PC-9 (cell line): ENCODE measurements at regions not wholly inside any gene's neighbourhood (a gene's known extent, or its start where the extent isn't known, plus 50 kb on each side); places are given as distances from the start of the nearest gene placed in this dataset.

Source experiments
- BruUV-seq: library from RNA; stranded (reverse); fragments of 400-500 nt; replicated peaks from 2 replicates; lab custom pipeline; 2021; lab: Mats Ljungman, UMichigan
- CTCF ChIA-PET: fragments of 300-600 bp; sonication (Branson Sonifier 250); formaldehyde crosslinking; loops from one replicate; lab custom pipeline; 2022; ENCODE audit warnings: antibody characterized with exemption; lab: Charles Lee
- POLR2A ChIA-PET: fragments of 300-600 bp; sonication (Branson Sonifier 250); formaldehyde crosslinking; loops from one replicate; lab custom pipeline; 2022; ENCODE audit warnings: antibody characterized with exemption; ENCODE audit not compliant: unreplicated experiment; lab: Charles Lee
- DNase-seq, 2 experiments: peaks; one replicate each; pipeline versions ENCODE4 v3.0.0 to v3.0.0-alpha.2; 2015 to 2022; ENCODE audit warnings: mixed read lengths in 1 of 2
- H2AFZ ChIP-seq: fragments of 200-600 bp; sonication (generic); 2 replicates; pipeline ENCODE4 v1.8.1; 2017; ENCODE audit warnings: antibody characterized with exemption
- H3F3A ChIP-seq: fragments of 200-600 bp; sonication (generic); 2 replicates; pipeline ENCODE4 v1.8.1; 2017; ENCODE audit warnings: antibody characterized with exemption, mild to moderate bottlenecking, low read depth; ENCODE audit not compliant: insufficient read depth
- H3K27ac ChIP-seq: fragments of 200-600 bp; sonication (generic); 2 replicates; pipeline ENCODE4 v1.6.1; 2016; ENCODE audit warnings: mixed run types
- H3K27me3 ChIP-seq: fragments of 200-600 bp; sonication (generic); 2 replicates; pipeline ENCODE4 v1.6.1; 2016; ENCODE audit warnings: low read depth, mixed run types; ENCODE audit not compliant: insufficient read depth
- H3K36me3 ChIP-seq: fragments of 200-600 bp; sonication (generic); 2 replicates; pipeline ENCODE4 v1.6.1; 2016; ENCODE audit warnings: low read depth, mixed run types
- H3K4me1 ChIP-seq: fragments of 200-600 bp; sonication (generic); replicated peaks from 2 replicates; pipeline ENCODE4 v1.6.1; 2016; ENCODE audit warnings: mixed run types; ENCODE audit not compliant: insufficient read depth
- H3K4me2 ChIP-seq: fragments of 200-600 bp; sonication (generic); 2 replicates; pipeline ENCODE4 v1.6.1; 2017; ENCODE audit warnings: mixed run types
- H3K4me3 ChIP-seq: fragments of 200-600 bp; sonication (generic); 2 replicates; pipeline ENCODE4 v1.6.1; 2016; ENCODE audit warnings: mixed run types
- H3K79me2 ChIP-seq: fragments of 200-600 bp; sonication (generic); 2 replicates; pipeline ENCODE4 v1.6.1; 2017; ENCODE audit warnings: low read depth, mixed run types
- H3K9me2 ChIP-seq: fragments of 200-600 bp; sonication (generic); 2 replicates; pipeline ENCODE4 v1.8.1; 2017; ENCODE audit warnings: mild to moderate bottlenecking; ENCODE audit not compliant: insufficient read depth
- H3K9me3 ChIP-seq: fragments of 200-600 bp; sonication (generic); 2 replicates; pipeline ENCODE4 v1.8.1; 2016; ENCODE audit warnings: low read depth; ENCODE audit not compliant: insufficient read depth
- H4K20me1 ChIP-seq: fragments of 200-600 bp; sonication (generic); 2 replicates; pipeline ENCODE4 v1.8.1; 2017; ENCODE audit not compliant: insufficient read depth
- CTCF ChIP-seq: fragments of 200-600 bp; sonication (generic); conservative IDR thresholded peaks from 2 replicates; pipeline ENCODE4 v1.6.1; 2017; ENCODE audit warnings: mixed run types, antibody characterized with exemption, mild to moderate bottlenecking, moderate library complexity
- EZH2 ChIP-seq: fragments of 200-600 bp; sonication (generic); IDR thresholded peaks from 2 replicates; pipeline ENCODE4 v1.8.0; 2017; ENCODE audit warnings: antibody characterized with exemption, low read depth
- intact Hi-C: fragments of 100-400 bp; cut with micrococcal nuclease; formaldehyde crosslinking; loops from one replicate; pipeline ENCODE4 v1.10.0; 2022; ENCODE audit not compliant: unreplicated experiment

GRCh38 chr19:31985001-31985605 is 360.3 kb upstream of the ZNF507 start:
- Histone ChIP-seq H2AFZ (no peak overlapping the region), H3K4me2 (no peak overlapping the region), H3F3A (no peaks in the 10 kb centered on the region), H3K4me1 (no peaks in the 10 kb centered on the region), H3K79me2 (no peaks in the 10 kb centered on the region), H3K36me3 (no peaks in the 10 kb centered on the region), H3K4me3 (no peak overlapping the region), H3K27ac (no peak overlapping the region), H3K9me3 (no peaks in the 10 kb centered on the region), H3K27me3 (peaks cover 38% of the 10 kb centered on the region), H4K20me1 (no peaks in the 10 kb centered on the region), H3K9me2 (no peaks in the 10 kb centered on the region)
- ChIA-PET POLR2A (no interaction called here), CTCF (no interaction called here)
- no TSS peak for BruUV-seq
- DNase-seq, result no peak
- intact Hi-C loops, result no loop called here
- TF ChIP-seq CTCF (no peak), EZH2 (no peak)

- no peaks in the 10 kb centered on the region for H4K20me1 ChIP-seq
- no peaks in the 10 kb centered on the region for H3K36me3 ChIP-seq
- ChIA-PET POLR2A (no interaction called here), CTCF (no interaction called here)
- BruUV-seq, result no TSS peak
- no peaks in the 10 kb centered on the region for H3K9me3 ChIP-seq
- H3K27me3 ChIP-seq, result peaks cover 24% of the 10 kb centered on the region
- H2AFZ ChIP-seq, result no peak overlapping the region
- no peak overlapping the region for H3K4me3 ChIP-seq
- intact Hi-C loops, result no loop called here
- no peaks in the 10 kb centered on the region for H3F3A ChIP-seq
- H3K9me2 ChIP-seq, result no peaks in the 10 kb centered on the region
- H3K4me2 ChIP-seq, result no peak overlapping the region
- no peak for TF ChIP-seq EZH2
- TF ChIP-seq CTCF, result no peak
- DNase-seq, result no peak
- H3K27ac ChIP-seq, result no peak overlapping the region
- H3K79me2 ChIP-seq, result no peaks in the 10 kb centered on the region
- H3K4me1 ChIP-seq, result no peaks in the 10 kb centered on the region
These were observed 358.5 kb upstream of the ZNF507 start for GRCh38 chr19:31986951-31987350.

- Histone ChIP-seq H3K4me3 (no peak overlapping the region), H3F3A (no peaks in the 10 kb centered on the region), H4K20me1 (no peaks in the 10 kb centered on the region), H3K27ac (no peak overlapping the region), H3K9me3 (no peaks in the 10 kb centered on the region), H3K4me1 (no peaks in the 10 kb centered on the region), H3K9me2 (no peaks in the 10 kb centered on the region), H3K4me2 (no peak overlapping the region), H3K79me2 (no peaks in the 10 kb centered on the region), H3K36me3 (no peaks in the 10 kb centered on the region), H2AFZ (no peak overlapping the region), H3K27me3 (peaks cover 16% of the 10 kb centered on the region)
- ChIA-PET CTCF (no interaction called here), POLR2A (no interaction called here)
- BruUV-seq, result no TSS peak
- no peak for DNase-seq
- TF ChIP-seq EZH2, result no peak
- no peak for TF ChIP-seq CTCF
- intact Hi-C loops, result no loop called here
These were observed 357.2 kb upstream of the ZNF507 start for GRCh38 chr19:31988256-31988655.
